Cardiac septum (tissue), 1 donor: ENCODE measurements at regions not wholly inside any gene's neighbourhood (a gene's known extent, or its start where the extent isn't known, plus 50 kb on each side); places are given as distances from the start of the nearest gene placed in this dataset.
"Not testable (repeated sequence)": the region's sequence is repeated elsewhere in the genome, so short reads cannot be mapped to it uniquely, and the experiment has no call there.

Source experiments
- DNase-seq: peaks from one replicate; pipeline ENCODE4 v3.0.0-alpha.2; 2020; ENCODE audit warnings: low spot score
- intact Hi-C: fragments of 100-400 bp; cut with DNase I; formaldehyde crosslinking; loops from one replicate; pipeline ENCODE4 v1.14.0; 2022
- donor health status: DM: no; HTN: no; CAD: no.

DNA sequence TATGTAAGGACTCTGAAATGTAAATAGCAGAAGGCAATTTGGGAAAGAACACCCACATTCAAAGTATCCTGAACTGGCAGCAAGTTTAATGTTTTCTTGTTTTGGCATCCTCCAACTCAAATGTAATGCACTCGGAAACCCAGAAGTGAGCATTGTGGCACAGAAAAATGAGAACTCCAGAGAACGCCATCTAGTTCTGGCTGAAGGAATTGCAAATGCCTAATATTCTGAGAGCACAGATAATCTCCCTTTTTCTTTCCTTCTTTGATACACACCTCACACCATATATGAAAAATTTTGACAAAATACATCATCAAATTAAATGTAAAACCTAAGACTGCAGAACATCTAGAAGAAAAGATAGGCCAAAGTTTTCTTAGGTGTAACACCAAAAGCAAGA is 52.1 kb downstream of the PWWP3B start:
- intact Hi-C loops, result no loop called here

DNA sequence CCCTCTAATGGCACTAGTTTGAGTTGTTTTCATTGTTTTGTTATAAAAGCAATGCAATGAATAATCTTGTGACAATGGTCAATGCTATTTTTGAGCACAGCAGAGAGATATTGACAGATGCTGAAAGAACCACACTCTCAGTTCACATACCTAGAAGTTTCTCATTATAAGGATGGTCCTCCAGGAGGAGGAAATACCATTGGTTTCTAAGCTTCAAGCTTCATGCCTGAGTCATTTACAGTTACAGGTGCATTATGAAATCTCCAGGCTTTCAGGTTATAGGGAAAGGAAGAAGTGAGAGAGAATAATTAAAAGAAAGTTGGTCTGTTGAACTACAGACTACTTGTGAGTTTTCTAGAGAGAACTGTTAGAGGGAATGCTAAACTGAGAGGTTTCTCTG is 75.3 kb downstream of the PWWP3B start:
- DNase-seq, result no peak
- intact Hi-C loops, result no loop called here

More for the DNA sequence above, 52.1 kb downstream of the PWWP3B start:
- no peak for DNase-seq

DNA sequence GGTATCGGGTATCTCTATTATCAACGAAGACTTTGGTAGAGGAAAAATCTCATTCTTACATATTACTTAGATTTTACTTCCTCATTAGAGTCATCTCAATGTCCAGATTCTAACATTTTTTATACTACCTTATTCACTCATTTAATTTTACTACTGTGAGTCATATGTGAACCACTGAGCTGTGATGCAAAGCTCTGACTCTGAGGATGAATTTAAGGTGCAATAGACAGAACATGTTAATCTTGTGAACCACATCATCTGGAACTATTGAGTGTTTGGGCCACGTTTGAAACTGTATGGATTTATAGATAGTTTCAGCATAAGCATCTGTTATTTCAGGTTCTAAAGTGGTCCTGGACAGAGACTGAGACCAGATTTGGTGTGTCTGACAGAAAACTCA is 78.4 kb downstream of the PWWP3B start:
- no peak for DNase-seq
- intact Hi-C loops, result no loop called here

DNA sequence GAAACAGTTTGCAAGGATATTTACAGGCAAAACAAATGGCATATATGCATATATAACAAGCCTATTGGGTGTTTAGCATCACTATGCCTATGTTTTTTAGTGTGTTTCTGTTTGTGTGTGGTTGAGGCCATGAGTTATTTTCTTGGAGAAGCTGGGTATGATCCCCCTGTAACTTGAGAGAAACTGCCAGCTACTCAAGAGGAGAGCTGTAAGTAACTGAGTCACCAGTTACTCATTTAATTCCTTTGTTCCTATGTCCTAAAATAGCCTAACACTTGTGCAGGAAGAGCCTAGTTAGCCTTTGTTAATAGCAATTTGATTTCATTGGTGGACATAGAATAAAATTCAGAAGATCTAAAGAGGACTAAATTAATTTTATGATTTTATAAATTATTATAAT is 79.1 kb downstream of the PWWP3B start:
- intact Hi-C loops, result no loop called here
- DNase-seq, result no peak

DNA sequence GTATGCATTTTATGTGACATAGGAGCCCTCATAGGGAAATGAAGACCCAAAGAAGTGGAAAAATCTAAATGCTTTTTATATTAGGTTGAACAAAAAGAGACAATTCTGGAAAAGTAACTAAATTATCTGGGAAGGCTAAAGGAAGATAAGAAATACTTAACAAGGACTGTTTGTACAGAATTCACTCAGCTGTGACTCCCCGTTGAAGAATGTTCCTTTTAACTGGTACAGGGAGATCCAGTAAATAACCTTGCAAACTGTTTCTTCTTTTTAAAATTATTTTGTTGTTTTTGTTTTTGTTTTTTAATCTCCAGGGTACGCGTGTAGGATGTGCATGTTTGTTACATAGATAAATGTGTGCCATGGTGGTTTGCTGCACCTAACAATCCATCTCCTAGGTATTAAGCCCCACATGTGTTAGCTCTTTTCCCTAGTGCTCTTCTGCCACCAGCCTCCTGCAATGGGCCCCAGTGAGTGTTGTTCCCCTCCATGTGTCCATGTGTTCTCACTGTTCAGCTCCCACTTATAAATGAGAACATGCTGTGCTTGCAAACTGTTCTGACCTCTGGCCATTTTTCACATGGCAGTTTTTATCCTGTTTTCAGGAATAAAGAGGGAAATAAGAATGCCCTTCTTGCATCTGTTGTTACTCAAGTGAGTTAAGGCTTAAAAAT is 81.7 kb downstream of the PWWP3B start:
- no peak for DNase-seq
- intact Hi-C loops, result no loop called here

DNA sequence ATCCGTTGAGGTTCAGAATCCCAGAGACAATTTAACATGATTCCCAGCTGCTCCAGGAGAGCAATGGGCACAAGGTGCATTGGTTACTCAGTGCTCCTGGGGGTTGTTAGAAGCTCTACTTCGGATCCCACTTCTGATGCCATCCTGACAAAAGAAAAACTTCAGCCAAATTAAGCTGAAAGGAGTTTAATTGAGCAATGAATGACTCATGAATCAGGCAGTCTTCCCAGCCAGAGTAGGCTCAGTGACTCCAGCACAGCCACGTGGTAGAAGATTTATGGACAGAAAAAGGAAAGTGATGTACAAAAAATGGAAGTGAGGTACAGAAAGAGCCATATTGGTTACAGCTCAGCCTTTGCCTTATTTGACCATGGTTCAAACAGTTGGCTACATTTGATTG is 95.7 kb downstream of the PWWP3B start:
- DNase-seq, result no peak
- intact Hi-C loops, result no loop called here

DNA sequence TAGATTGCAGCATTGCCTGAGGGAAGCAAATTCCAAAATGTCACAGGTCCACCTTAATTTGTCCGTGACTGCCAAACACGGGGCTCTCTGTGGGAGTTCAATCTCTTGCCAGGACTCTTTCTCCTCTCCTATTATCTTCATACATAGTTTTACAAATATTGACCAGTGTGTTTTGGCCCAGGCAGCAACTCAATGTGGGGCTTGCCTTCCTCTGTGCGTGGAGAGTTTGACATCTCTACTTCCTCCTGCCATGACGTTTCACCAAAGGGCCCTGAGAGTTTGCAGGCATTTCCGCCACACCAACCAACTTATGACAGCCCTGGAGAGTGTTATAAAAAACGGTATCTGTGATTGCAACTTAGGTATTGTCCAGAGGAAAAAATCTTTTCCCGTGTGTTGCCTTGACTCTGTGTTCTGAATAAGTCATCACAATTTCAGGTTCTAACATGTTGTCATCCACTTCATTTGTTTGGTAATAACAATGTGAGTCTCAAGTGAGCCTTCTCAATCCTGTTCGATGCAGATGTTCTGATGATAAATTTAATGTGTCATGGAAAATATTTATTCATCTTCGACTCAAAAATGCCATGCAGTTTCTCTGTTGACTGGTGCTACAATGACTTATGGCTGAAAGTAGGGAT is 106.0 kb downstream of the PWWP3B start:
- DNase-seq, intact Hi-C loops: not testable (repeated sequence)

DNA sequence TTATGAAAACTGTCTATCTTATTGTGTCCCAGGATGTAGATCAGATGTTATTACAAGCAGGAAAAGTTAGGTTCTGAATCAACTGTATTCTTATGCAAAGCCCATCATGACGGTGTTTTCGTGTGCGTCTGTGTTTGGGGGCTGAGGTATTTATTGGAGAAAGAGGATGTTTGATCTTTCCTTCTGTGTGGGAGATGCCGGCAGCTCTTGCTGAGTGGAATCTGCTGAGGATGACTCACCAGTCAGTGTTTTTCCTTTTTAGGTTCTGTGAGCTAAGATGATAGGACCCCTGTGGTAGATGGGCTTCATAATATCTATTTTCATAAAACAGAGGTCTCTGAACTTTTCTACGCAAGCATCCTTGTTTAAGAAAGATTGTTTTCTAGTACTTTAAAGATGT is 107.1 kb downstream of the PWWP3B start:
- intact Hi-C loops, DNase-seq: not testable (repeated sequence)

DNA sequence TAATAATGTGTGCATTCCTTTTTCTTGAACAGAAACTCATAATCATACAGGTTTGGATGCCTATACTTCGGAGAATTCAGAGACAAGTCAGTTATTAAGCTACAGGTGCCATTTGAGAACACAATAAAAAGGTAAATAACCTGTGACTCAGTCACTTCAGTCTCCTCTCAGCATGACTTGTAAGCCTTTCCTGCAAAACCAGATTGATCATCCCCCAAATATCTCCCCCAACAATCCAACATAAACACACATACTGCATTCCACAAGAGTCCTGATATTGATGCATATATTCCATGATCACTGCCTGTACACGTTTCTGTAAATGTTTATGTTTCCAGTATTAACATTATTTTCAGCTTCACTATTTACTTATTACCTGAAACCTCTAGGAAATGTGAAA is 110.8 kb downstream of the PWWP3B start:
- intact Hi-C loops, result no loop called here
- DNase-seq, result no peak

DNA sequence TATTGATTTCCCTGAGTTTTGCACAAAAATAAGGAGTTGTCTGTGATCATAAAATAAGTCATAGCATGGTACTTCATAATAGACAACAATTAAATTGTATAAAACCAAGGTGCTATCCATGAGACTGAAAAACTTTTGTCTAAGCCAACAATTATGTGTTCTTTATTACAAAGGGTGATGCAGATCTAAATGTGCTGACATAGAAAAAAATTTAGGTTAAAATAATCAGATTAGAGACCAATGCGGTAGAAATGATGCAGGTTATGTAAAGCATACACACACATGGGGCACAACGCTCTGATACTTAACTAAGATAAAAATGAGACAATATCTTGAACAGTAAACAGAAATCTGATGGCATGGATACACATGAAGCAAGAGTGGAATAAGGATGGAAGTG is 113.3 kb downstream of the PWWP3B start:
- DNase-seq, result no peak
- intact Hi-C loops, result no loop called here

DNA sequence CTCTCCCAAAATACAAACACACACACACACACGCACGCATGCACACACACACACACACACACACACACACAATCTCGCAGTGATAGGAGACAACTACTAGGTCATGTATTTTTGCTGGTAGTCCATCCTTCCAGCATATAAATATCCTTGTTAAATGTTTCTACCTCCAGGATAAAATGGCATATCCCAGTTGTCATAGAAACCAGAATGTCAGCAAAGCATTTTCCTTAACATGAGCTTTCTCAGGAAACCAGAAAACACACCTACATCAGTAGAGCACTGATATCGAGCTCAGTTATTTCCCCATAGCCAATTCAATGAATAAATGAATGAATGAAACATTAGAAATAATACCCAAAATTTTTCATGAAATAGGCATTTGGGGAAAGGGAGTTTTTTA is 115.7 kb downstream of the PWWP3B start:
- intact Hi-C loops, result no loop called here
- no peak for DNase-seq

DNA sequence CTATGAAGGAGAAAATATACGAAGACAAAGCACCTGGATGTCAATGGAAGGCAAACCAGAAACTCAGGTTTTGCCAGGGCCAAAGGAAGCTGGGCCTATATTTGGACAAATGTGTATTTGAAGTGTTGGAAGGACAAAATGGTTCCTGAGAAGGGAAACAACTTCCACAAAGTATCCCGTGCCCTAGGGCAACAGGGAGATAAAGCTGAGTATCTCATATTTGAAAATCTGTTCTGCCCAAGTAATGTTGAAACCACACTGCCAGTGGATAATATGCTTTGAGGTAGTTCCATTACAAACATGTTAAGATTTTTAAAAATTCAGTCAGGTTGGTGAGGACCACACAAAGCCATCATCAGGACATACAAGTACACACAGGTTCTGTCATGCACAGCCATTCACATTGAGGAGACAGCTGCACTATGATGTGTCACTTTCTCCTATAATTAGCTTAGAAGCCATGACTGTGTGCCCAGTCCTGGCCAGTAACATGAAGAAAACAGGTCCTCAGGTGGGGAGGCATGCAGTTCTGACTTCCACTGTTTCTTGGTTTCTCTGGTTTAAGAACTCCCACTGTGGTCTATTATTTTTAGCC is 116.4 kb downstream of the PWWP3B start:
- DNase-seq, result no peak
- intact Hi-C loops, result no loop called here

DNA sequence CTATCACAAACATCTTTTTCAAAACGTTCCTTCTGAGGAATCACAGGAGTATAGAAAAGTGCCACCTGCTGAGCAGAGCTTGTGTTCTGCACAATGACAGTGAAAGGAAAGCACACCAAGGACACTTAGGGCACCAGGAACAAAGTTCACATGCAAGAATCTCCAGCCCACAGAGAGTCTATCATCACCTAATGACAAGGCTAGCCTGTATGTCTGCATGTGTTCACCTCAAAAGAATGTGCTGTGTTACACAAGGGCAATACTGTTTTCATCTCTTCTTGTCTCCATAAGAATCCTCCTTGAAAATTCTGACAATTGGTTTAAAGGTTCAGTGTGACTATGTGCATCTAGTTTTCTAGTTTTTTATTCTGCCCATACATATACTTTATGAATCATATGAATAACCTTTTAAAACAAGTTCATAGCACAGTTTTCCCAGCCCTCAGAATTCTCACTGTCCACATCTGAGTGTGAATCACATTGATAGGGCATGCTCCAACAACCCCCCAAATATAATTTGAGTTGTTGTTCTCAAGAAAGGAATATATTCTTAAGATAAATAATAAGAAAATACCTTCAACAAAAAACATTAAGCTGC is 118.0 kb downstream of the PWWP3B start:
- intact Hi-C loops, result no loop called here
- no peak for DNase-seq

DNA sequence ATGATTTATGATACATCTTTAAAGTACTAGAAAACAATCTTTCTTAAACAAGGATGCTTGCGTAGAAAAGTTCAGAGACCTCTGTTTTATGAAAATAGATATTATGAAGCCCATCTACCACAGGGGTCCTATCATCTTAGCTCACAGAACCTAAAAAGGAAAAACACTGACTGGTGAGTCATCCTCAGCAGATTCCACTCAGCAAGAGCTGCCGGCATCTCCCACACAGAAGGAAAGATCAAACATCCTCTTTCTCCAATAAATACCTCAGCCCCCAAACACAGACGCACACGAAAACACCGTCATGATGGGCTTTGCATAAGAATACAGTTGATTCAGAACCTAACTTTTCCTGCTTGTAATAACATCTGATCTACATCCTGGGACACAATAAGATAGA is 122.7 kb downstream of the PWWP3B start:
- intact Hi-C loops, DNase-seq: not testable (repeated sequence)

DNA sequence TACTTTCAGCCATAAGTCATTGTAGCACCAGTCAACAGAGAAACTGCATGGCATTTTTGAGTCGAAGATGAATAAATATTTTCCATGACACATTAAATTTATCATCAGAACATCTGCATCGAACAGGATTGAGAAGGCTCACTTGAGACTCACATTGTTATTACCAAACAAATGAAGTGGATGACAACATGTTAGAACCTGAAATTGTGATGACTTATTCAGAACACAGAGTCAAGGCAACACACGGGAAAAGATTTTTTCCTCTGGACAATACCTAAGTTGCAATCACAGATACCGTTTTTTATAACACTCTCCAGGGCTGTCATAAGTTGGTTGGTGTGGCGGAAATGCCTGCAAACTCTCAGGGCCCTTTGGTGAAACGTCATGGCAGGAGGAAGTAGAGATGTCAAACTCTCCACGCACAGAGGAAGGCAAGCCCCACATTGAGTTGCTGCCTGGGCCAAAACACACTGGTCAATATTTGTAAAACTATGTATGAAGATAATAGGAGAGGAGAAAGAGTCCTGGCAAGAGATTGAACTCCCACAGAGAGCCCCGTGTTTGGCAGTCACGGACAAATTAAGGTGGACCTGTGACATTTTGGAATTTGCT is 123.8 kb downstream of the PWWP3B start:
- DNase-seq, intact Hi-C loops: not testable (repeated sequence)

DNA sequence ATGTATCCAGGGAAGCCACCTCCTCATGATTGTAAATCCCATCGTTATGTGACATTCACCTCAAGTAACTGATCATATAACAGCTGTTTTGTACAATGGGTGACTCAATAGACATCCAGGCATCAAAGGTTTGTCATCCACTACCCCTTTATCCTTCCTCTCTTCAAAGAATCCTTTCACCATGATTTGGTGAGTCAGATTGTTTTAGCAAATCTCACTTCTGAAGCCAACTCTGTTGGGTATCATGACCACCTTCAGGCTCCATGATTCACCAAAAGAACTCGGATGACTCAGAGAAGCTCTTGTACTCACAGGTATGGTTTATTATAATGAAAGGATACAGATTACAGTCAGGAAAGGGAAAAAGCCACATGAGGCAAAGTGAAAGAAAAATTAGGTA is 132.1 kb downstream of the PWWP3B start:
- no peak for DNase-seq
- intact Hi-C loops, result no loop called here

DNA sequence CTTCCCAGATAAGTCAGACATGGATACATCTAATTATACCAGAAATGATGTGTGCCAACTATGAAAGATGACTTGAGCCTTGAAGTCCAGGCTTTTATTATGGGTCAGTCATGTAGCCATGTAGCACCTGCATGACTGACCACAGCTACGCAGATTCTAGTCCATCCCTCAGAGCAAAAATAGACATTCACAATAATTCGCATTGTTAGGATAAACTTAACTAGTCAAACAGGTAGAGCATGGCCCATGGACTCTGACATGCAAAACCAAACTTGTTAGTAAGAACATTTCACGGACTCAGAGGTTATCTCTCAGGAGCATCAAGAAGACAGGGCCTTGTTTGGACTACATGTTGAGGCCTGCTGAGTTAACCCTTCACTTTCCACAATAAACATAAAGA is 132.6 kb downstream of the PWWP3B start:
- DNase-seq, result no peak
- intact Hi-C loops, result no loop called here

DNA sequence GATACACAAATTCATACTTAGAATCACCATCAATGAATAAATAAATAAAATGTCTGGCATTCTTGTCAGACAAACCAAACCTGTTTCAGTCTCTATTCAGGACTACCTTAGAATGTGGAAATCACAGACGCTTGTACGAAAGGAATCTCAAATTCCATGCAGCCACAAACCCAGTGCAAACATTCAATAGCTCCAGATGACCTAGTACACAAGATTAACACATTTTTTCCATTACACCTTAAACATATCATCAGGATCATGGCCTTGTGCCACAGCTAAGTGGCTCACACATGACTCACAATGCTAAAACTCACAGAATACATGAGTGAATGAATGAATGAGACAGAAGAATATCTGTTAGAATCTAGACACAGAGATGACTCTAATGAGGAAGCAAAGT is 134.2 kb downstream of the PWWP3B start:
- DNase-seq, result no peak
- intact Hi-C loops, result no loop called here

DNA sequence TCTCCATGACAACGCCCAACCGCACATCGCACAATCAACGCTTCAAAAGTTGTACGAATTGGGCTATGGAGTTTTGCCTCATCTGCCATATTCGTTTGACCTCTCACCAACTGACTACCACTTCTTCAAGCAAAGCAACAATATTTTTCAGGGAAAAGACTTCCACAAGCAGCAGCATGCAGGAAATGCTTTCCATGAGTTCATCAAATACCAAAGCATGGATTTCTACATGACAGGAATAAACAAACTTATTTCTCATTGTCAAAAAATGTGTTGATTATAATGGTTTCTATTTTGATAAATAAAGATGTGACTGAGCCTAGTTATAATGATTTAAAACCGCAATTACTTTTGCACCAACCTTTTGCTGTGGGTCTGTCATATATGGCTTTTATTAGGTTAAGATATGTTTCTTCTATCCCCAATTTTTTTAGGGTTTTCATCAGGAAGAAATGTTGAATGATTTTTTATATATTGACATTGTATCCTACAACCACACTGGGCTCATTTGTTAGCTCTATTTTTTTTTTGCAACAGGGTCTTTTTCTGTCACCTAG is 138.4 kb downstream of the PWWP3B start:
- intact Hi-C loops, result no loop called here
- DNase-seq, result no peak

DNA sequence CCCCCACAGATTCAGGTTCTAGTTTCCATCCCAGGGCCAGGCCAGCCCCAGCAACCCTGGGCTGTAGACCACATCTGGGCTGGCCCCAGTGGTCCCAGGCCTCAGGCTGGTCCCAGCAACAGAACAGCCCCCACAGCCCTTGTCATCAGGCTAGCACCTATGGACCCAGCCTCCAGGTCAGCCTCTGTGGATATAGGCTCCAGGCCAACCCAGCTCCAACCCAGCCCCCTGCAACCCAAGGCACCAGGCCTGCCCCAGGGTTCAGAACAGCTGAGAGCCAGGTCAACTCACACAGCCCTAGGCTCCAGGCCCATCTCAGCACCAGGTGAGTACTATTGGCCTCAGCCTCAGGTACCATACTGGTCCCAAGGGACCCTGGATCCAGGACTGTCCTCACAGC is 155.3 kb downstream of the PWWP3B start:
- intact Hi-C loops, result no loop called here
- DNase-seq, result no peak
